ENCODE measurements at regions not wholly inside any gene's neighbourhood (a gene's known extent, or its start where the extent isn't known, plus 50 kb on each side); places are given as distances from the start of the nearest gene placed in this dataset.

GRCh38 chr3:154971771-154972326 lies 108.3 kb upstream of the MME start:
- Histone ChIP-seq H2AFZ (ENCODE audit: low read length) (no peak overlapping the region), H3K4me3 (ENCODE audit: low read length, poor library complexity, severe bottlenecking) (no peak overlapping the region)

DNA sequence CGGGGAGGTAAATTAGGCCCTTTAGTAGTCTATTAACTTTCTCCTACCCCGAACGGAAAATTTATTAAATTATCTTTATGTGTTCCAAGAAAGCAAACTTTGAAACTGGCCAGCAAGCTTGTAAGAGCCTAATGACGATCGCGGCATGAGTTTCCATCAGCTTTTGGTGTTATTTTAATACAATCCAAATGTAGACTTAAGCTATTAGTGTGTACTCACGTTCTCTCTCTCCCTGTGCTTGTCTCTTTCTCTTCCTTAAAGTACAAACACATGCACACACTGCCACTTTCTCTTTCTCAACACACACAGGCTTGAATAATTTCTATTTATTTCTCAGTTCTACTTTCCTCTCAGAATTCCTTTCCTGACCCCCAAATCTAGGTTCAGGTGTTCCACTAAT lies 108.8 kb upstream of the MME start:
- H3K9me2 ChIP-seq (replicated peaks; ENCODE audit: low read depth, low read length), result no peaks in the 10 kb centered on the region
- H3K4me3 ChIP-seq (ENCODE audit: low read length, poor library complexity, severe bottlenecking), result no peak overlapping the region
- no peak for TF ChIP-seq EZH2phosphoT487 (IDR thresholded peaks at IDR 0.05; ENCODE audit: borderline replicate concordance)
- TF ChIP-seq CTCF (conservative IDR thresholded peaks at IDR 0.05; ENCODE audit: low read length), result no peak
- H2AFZ ChIP-seq (ENCODE audit: low read length), result no peak overlapping the region
- no peaks in the 10 kb centered on the region for H3K9me3 ChIP-seq (ENCODE audit: insufficient read depth, low read depth, low read length)
- no peak overlapping the region for H3K9ac ChIP-seq (ENCODE audit: low read depth, low read length, poor library complexity, severe bottlenecking)
- no peaks in the 10 kb centered on the region for H3K79me2 ChIP-seq (ENCODE audit: insufficient read depth, low read length)
- H4K20me1 ChIP-seq (ENCODE audit: insufficient read depth, low read length, poor library complexity, severe bottlenecking), result no peaks in the 10 kb centered on the region
- no peaks in the 10 kb centered on the region for H3K4me1 ChIP-seq (ENCODE audit: insufficient read depth, low read length, poor library complexity, severe bottlenecking)
- no peaks in the 10 kb centered on the region for H3K27me3 ChIP-seq (ENCODE audit: insufficient read depth, low read length, poor library complexity, severe bottlenecking)
- H3F3A ChIP-seq (ENCODE audit: low read depth), result no peaks in the 10 kb centered on the region
- H3K4me2 ChIP-seq (ENCODE audit: low read depth, low read length, poor library complexity, severe bottlenecking), result no peak overlapping the region
- H3K36me3 ChIP-seq (ENCODE audit: insufficient read depth, low read length), result no peaks in the 10 kb centered on the region

More at GRCh38 chr3:154971771-154972326, 108.3 kb upstream of the MME start:
- Histone ChIP-seq H3K4me2 (ENCODE audit: low read depth, low read length, poor library complexity, severe bottlenecking) (no peak overlapping the region), H3K79me2 (ENCODE audit: insufficient read depth, low read length) (no peaks in the 10 kb centered on the region), H4K20me1 (ENCODE audit: insufficient read depth, low read length, poor library complexity, severe bottlenecking) (no peaks in the 10 kb centered on the region), H3K9me3 (ENCODE audit: insufficient read depth, low read depth, low read length) (no peaks in the 10 kb centered on the region), H3K9ac (ENCODE audit: low read depth, low read length, poor library complexity, severe bottlenecking) (no peak overlapping the region), H3K27me3 (ENCODE audit: insufficient read depth, low read length, poor library complexity, severe bottlenecking) (no peaks in the 10 kb centered on the region), H3K36me3 (ENCODE audit: insufficient read depth, low read length) (no peaks in the 10 kb centered on the region), H3K9me2 (replicated peaks; ENCODE audit: low read depth, low read length) (no peaks in the 10 kb centered on the region), H3K4me1 (ENCODE audit: insufficient read depth, low read length, poor library complexity, severe bottlenecking) (no peaks in the 10 kb centered on the region), H3F3A (ENCODE audit: low read depth) (no peaks in the 10 kb centered on the region)
- TF ChIP-seq EZH2phosphoT487 (IDR thresholded peaks at IDR 0.05; ENCODE audit: borderline replicate concordance), result no peak
- no peak for TF ChIP-seq CTCF (conservative IDR thresholded peaks at IDR 0.05; ENCODE audit: low read length)

DNA sequence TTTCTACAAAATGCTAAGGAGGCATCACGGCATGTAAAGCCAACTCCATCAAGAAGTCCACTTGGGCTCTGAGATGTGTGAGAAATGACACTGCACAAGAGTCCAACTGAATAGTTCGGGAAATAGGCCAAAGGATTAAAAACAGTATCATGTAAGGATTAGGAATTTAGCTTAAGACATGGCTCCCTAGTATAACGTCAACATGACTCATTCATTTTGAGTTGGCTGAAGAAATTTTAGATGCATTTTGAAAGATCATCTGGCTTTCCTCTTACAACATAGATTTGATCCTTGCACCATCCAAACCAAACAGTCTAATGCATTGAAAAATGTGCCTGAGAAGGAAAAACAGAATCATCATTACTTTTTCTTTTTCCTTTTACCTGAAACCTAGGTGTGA lies 109.3 kb upstream of the MME start:
- no peaks in the 10 kb centered on the region for H3K9me2 ChIP-seq (replicated peaks; ENCODE audit: low read depth, low read length)
- H2AFZ ChIP-seq (ENCODE audit: low read length), result no peak overlapping the region
- TF ChIP-seq EZH2phosphoT487 (IDR thresholded peaks at IDR 0.05; ENCODE audit: borderline replicate concordance) (no peak), CTCF (conservative IDR thresholded peaks at IDR 0.05; ENCODE audit: low read length) (no peak)
- H3K4me1 ChIP-seq (ENCODE audit: insufficient read depth, low read length, poor library complexity, severe bottlenecking), result no peaks in the 10 kb centered on the region
- no peaks in the 10 kb centered on the region for H3K79me2 ChIP-seq (ENCODE audit: insufficient read depth, low read length)
- no peaks in the 10 kb centered on the region for H3K9me3 ChIP-seq (ENCODE audit: insufficient read depth, low read depth, low read length)
- H3K4me3 ChIP-seq (ENCODE audit: low read length, poor library complexity, severe bottlenecking), result no peak overlapping the region
- H4K20me1 ChIP-seq (ENCODE audit: insufficient read depth, low read length, poor library complexity, severe bottlenecking), result no peaks in the 10 kb centered on the region
- no peaks in the 10 kb centered on the region for H3F3A ChIP-seq (ENCODE audit: low read depth)
- no peak overlapping the region for H3K9ac ChIP-seq (ENCODE audit: low read depth, low read length, poor library complexity, severe bottlenecking)
- no peaks in the 10 kb centered on the region for H3K27me3 ChIP-seq (ENCODE audit: insufficient read depth, low read length, poor library complexity, severe bottlenecking)
- H3K36me3 ChIP-seq (ENCODE audit: insufficient read depth, low read length), result no peaks in the 10 kb centered on the region
- H3K4me2 ChIP-seq (ENCODE audit: low read depth, low read length, poor library complexity, severe bottlenecking), result no peak overlapping the region
